GM06990 (cell line): ENCODE measurements at regions not wholly inside any gene's neighbourhood (a gene's known extent, or its start where the extent isn't known, plus 50 kb on each side); places are given as distances from the start of the nearest gene placed in this dataset.
"Not testable (repeated sequence)": the region's sequence is repeated elsewhere in the genome, so short reads cannot be mapped to it uniquely, and the experiment has no call there.

ENCODE experiments used
- DNase-seq: peaks from one replicate; pipeline ENCODE4 v3.0.0-alpha.2; 2011; ENCODE audit not compliant: insufficient read length; ENCODE audit errors: extremely low read depth
- H3K27me3 ChIP-seq: replicated peaks from 2 replicates; pipeline ENCODE4 v1.6.0; 2011; ENCODE audit warnings: low read length; ENCODE audit not compliant: control insufficient read depth, insufficient read depth
- H3K36me3 ChIP-seq: 2 replicates; pipeline ENCODE4 v1.5.1; 2011; ENCODE audit warnings: low read length; ENCODE audit not compliant: control insufficient read depth, insufficient read depth
- H3K4me3 ChIP-seq: replicated peaks from 2 replicates; pipeline ENCODE4 v1.5.1; 2011; ENCODE audit warnings: low read depth, mild to moderate bottlenecking, control low read depth, low read length
- CTCF ChIP-seq: IDR thresholded peaks from 2 replicates; pipeline ENCODE4 v1.5.1; 2011; ENCODE audit warnings: low read length, control low read depth, mild to moderate bottlenecking, inconsistent platforms; ENCODE audit not compliant: insufficient read depth, poor library complexity, severe bottlenecking

GRCh38 chr4:52202931-52203330, 151.8 kb downstream of the SPATA18 start:
- no peaks in the 10 kb centered on the region for H3K27me3 ChIP-seq
- TF ChIP-seq CTCF = no peak
- no peak for DNase-seq
- H3K36me3 ChIP-seq = no peaks in the 10 kb centered on the region
- no peak overlapping the region for H3K4me3 ChIP-seq

GRCh38 chr4:52203351-52203750, 152.2 kb downstream of the SPATA18 start:
- Histone ChIP-seq H3K27me3 (no peaks in the 10 kb centered on the region), H3K4me3 (no peak overlapping the region), H3K36me3 (no peaks in the 10 kb centered on the region)
- TF ChIP-seq CTCF = no peak
- no peak for DNase-seq

- no peaks in the 10 kb centered on the region for H3K27me3 ChIP-seq
- no peak for TF ChIP-seq CTCF
- H3K36me3 ChIP-seq = no peaks in the 10 kb centered on the region
- no peak overlapping the region for H3K4me3 ChIP-seq
- no peak for DNase-seq
Measured at GRCh38 chr4:52204921-52205320, 153.8 kb downstream of the SPATA18 start.

- not testable (repeated sequence) for DNase-seq, H3K27me3 ChIP-seq, H3K4me3 ChIP-seq, H3K36me3 ChIP-seq
Measured at GRCh38 chr4:52207146-52207545, 156.0 kb downstream of the SPATA18 start.

- no peak for DNase-seq
- H3K4me3 ChIP-seq = no peak overlapping the region
- no peak for TF ChIP-seq CTCF
- no peaks in the 10 kb centered on the region for H3K36me3 ChIP-seq
- H3K27me3 ChIP-seq = no peaks in the 10 kb centered on the region
Measured at GRCh38 chr4:52212702-52213101, 161.6 kb downstream of the SPATA18 start.

GRCh38 chr4:52231526-52231925, 180.4 kb downstream of the SPATA18 start:
- no peak for DNase-seq
- no peak for TF ChIP-seq CTCF
- Histone ChIP-seq H3K27me3 (no peaks in the 10 kb centered on the region), H3K4me3 (no peak overlapping the region), H3K36me3 (no peaks in the 10 kb centered on the region)
